ENCODE measurements at regions not wholly inside any gene's neighbourhood (a gene's known extent, or its start where the extent isn't known, plus 50 kb on each side); places are given as distances from the start of the nearest gene placed in this dataset.

DNA sequence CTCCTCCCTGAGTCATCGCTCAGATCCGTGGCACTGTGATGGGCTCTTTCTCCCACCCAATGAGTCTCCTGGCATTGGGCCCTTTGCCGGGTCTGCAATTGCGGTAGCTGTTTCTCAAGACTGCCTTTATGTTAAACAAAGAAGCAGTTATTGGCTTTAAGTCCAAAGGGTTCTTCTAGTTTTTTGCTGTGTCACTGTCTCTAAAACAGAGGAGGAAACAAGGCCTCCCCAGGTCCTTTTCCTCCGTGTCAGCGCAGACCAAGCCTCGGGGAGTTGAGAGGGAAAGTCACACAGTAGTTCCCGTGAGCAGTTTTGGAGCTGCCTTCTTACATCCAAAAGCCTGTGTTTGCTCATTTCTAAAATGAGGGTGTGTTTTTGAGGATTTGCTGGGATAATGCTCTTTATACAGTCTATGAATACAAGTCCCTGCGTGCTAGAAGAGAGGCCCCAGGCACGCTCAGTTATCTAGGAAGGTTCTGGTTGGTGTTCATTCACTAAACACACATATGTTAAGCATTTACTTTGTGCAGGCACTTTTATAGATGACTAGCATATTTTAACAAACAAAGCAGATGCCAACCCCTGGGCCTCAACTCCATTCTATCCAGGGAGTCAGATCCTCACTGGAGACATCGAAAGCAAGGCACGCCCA is 126.0 kb upstream of the PZP start:
- RAD21 ChIA-PET (ENCODE audit: low non-redundant PET in 1 of 2, low total read pairs in 2 of 2, uncharacterized antibody in 2 of 2, unreplicated experiment in 2 of 2): no interaction called here
- no peak overlapping the region for H2AFZ ChIP-seq (ENCODE audit: low read depth, low read length, poor library complexity, severe bottlenecking)
- no peaks in the 10 kb centered on the region for H3K27me3 ChIP-seq (ENCODE audit: insufficient read depth, low read length)
- CTCF ChIA-PET: no interaction called here
- TF ChIP-seq, protein P1, sequence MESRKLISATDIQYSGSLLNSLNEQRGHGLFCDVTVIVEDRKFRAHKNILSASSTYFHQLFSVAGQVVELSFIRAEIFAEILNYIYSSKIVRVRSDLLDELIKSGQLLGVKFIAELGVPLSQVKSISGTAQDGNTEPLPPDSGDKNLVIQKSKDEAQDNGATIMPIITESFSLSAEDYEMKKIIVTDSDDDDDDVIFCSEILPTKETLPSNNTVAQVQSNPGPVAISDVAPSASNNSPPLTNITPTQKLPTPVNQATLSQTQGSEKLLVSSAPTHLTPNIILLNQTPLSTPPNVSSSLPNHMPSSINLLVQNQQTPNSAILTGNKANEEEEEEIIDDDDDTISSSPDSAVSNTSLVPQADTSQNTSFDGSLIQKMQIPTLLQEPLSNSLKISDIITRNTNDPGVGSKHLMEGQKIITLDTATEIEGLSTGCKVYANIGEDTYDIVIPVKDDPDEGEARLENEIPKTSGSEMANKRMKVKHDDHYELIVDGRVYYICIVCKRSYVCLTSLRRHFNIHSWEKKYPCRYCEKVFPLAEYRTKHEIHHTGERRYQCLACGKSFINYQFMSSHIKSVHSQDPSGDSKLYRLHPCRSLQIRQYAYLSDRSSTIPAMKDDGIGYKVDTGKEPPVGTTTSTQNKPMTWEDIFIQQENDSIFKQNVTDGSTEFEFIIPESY (IDR thresholded peaks at IDR 0.05; ENCODE audit: extremely low read depth, insufficient replicate concordance, low read length): no peak
- no peak for TF ChIP-seq ZNF274 (IDR thresholded peaks at IDR 0.05; ENCODE audit: low read depth, low read length)
- BruUV-seq (replicated peaks): no TSS peak
- no peak overlapping the region for H3K9ac ChIP-seq (ENCODE audit: low read length)
- H3K4me3 ChIP-seq (replicated peaks in 1 of 2; ENCODE audit: low read depth in 1 of 2, low read length in 2 of 2): no peak overlapping the region
- no peaks in the 10 kb centered on the region for H3K9me3 ChIP-seq (ENCODE audit: control insufficient read depth in 1 of 2, insufficient read depth in 1 of 2, low read depth in 1 of 2, low read length in 2 of 2)
- DNase-seq (ENCODE audit: low read depth, low spot score) (no peak), ATAC-seq (no peak)
- H3K36me3 ChIP-seq (ENCODE audit: control insufficient read depth in 1 of 2, insufficient read depth in 2 of 2, low read length in 2 of 2): no peaks in the 10 kb centered on the region
- H3K27ac ChIP-seq (ENCODE audit: low read depth, low read length): no peak overlapping the region
- POLR2A ChIA-PET: no interaction called here
- no peaks in the 10 kb centered on the region for H3K4me1 ChIP-seq (ENCODE audit: control insufficient read depth in 1 of 2, insufficient read depth in 2 of 2, low read length in 2 of 2)
- H3K9me2 ChIP-seq (ENCODE audit: insufficient read depth): no peaks in the 10 kb centered on the region
- H3K79me2 ChIP-seq (ENCODE audit: insufficient read depth, low read length): no peaks in the 10 kb centered on the region
- no peaks in the 10 kb centered on the region for H4K20me1 ChIP-seq (ENCODE audit: insufficient read depth)
- H3K4me2 ChIP-seq (ENCODE audit: low read length): no peak overlapping the region
- intact Hi-C loops (cut with micrococcal nuclease): loop anchor here (5.0 kb wide), 2 partner anchors 298 to 593 kb away; no protein-coding TSS in a partner anchor

DNA sequence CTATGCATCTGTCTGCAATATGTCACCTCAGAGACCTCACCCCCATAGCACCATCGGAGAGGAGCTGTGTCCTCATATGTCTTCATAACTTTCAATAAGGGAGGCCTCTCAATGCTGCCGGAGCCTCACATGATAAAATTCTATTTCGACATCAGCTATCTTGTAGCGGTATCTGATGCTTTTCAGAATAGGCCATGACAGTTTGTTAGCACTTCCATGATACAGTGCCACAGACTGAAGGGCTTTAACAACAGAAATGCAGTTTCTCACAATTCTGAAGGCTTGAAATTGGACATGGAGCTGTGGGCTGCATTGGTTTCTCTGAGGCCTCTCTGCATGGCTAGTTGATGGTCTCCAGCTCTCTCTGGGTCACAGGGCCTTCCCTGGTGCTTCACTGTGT is 125.0 kb upstream of the PZP start:
- BruUV-seq (replicated peaks): no TSS peak
- ChIA-PET POLR2A (no interaction called here), RAD21 (ENCODE audit: low non-redundant PET in 1 of 2, low total read pairs in 2 of 2, uncharacterized antibody in 2 of 2, unreplicated experiment in 2 of 2) (no interaction called here), CTCF (no interaction called here)
- no peak overlapping the region for H3K4me2 ChIP-seq (ENCODE audit: low read length)
- H3K9me2 ChIP-seq (ENCODE audit: insufficient read depth): no peaks in the 10 kb centered on the region
- H3K9me3 ChIP-seq (ENCODE audit: control insufficient read depth in 1 of 2, insufficient read depth in 1 of 2, low read depth in 1 of 2, low read length in 2 of 2): no peaks in the 10 kb centered on the region
- H2AFZ ChIP-seq (ENCODE audit: low read depth, low read length, poor library complexity, severe bottlenecking): no peak overlapping the region
- H3K27ac ChIP-seq (ENCODE audit: low read depth, low read length): no peak overlapping the region
- H3K79me2 ChIP-seq (ENCODE audit: insufficient read depth, low read length): no peaks in the 10 kb centered on the region
- H3K36me3 ChIP-seq (ENCODE audit: control insufficient read depth in 1 of 2, insufficient read depth in 2 of 2, low read length in 2 of 2): no peaks in the 10 kb centered on the region
- H3K4me3 ChIP-seq (replicated peaks in 1 of 2; ENCODE audit: low read depth in 1 of 2, low read length in 2 of 2): no peak overlapping the region
- H3K4me1 ChIP-seq (ENCODE audit: control insufficient read depth in 1 of 2, insufficient read depth in 2 of 2, low read length in 2 of 2): no peaks in the 10 kb centered on the region
- intact Hi-C loops (cut with micrococcal nuclease): loop anchor here (5.0 kb wide), 2 partner anchors 299 to 594 kb away; no protein-coding TSS in a partner anchor
- H4K20me1 ChIP-seq (ENCODE audit: insufficient read depth): no peaks in the 10 kb centered on the region
- H3K9ac ChIP-seq (ENCODE audit: low read length): no peak overlapping the region
- no peak for ATAC-seq
- no peaks in the 10 kb centered on the region for H3K27me3 ChIP-seq (ENCODE audit: insufficient read depth, low read length)
- TF ChIP-seq, protein P2, sequence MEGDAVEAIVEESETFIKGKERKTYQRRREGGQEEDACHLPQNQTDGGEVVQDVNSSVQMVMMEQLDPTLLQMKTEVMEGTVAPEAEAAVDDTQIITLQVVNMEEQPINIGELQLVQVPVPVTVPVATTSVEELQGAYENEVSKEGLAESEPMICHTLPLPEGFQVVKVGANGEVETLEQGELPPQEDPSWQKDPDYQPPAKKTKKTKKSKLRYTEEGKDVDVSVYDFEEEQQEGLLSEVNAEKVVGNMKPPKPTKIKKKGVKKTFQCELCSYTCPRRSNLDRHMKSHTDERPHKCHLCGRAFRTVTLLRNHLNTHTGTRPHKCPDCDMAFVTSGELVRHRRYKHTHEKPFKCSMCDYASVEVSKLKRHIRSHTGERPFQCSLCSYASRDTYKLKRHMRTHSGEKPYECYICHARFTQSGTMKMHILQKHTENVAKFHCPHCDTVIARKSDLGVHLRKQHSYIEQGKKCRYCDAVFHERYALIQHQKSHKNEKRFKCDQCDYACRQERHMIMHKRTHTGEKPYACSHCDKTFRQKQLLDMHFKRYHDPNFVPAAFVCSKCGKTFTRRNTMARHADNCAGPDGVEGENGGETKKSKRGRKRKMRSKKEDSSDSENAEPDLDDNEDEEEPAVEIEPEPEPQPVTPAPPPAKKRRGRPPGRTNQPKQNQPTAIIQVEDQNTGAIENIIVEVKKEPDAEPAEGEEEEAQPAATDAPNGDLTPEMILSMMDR (IDR thresholded peaks at IDR 0.05 in 2 of 3, conservative IDR thresholded peaks at IDR 0.05 in 1 of 3; ENCODE audit: borderline replicate concordance in 1 of 3, insufficient read depth in 1 of 3, low read depth in 2 of 3, low read length in 2 of 3): no peak
- no peak for TF ChIP-seq POLR2AphosphoS5 (IDR thresholded peaks at IDR 0.05; ENCODE audit: low read depth, low read length)
- TF ChIP-seq, protein P3, sequence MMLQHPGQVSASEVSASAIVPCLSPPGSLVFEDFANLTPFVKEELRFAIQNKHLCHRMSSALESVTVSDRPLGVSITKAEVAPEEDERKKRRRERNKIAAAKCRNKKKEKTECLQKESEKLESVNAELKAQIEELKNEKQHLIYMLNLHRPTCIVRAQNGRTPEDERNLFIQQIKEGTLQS (IDR thresholded peaks at IDR 0.05): no peak
- TF ChIP-seq, protein P1 (IDR thresholded peaks at IDR 0.05; ENCODE audit: extremely low read depth, insufficient replicate concordance, low read length): no peak
- no peak for TF ChIP-seq ZFX (IDR thresholded peaks at IDR 0.05)
- TF ChIP-seq RAD21 (IDR thresholded peaks at IDR 0.05; ENCODE audit: low read depth): no peak
- no peak for TF ChIP-seq FOSL1 (IDR thresholded peaks at IDR 0.05; ENCODE audit: low read depth)
- TF ChIP-seq ELF1 (IDR thresholded peaks at IDR 0.05; ENCODE audit: borderline replicate concordance, low read depth): no peak
- TF ChIP-seq EZH2 (IDR thresholded peaks at IDR 0.05): no peak
- no peak for TF ChIP-seq SP1 (IDR thresholded peaks at IDR 0.05; ENCODE audit: low read depth)
- no peak for TF ChIP-seq POLR2A (IDR thresholded peaks at IDR 0.05; ENCODE audit: borderline replicate concordance, extremely low read depth, insufficient read depth, insufficient read length)
- TF ChIP-seq SRF (IDR thresholded peaks at IDR 0.05; ENCODE audit: low read depth): no peak
- no peak for TF ChIP-seq SIN3A (IDR thresholded peaks at IDR 0.05; ENCODE audit: low read depth)
- TF ChIP-seq ZNF274 (IDR thresholded peaks at IDR 0.05; ENCODE audit: low read depth, low read length): no peak
- DNase-seq (ENCODE audit: low read depth, low spot score): no peak

Measured in HCT116 (cell line).